HuH-7.5 (cell line): ENCODE measurements at regions not wholly inside any gene's neighbourhood (a gene's known extent, or its start where the extent isn't known, plus 50 kb on each side); places are given as distances from the start of the nearest gene placed in this dataset.

ENCODE experiments used
- DNase-seq: peaks from one replicate; pipeline ENCODE4 v3.0.0; 2011; ENCODE audit warnings: low spot score

- no peak for DNase-seq
These were observed 372.1 kb downstream of the MTRR start for GRCh38 chr5:8241076-8241475.

GRCh38 chr5:8241558-8241957, 372.6 kb downstream of the MTRR start:
- DNase-seq = no peak

- no peak for DNase-seq
These were observed 378.3 kb downstream of the MTRR start for GRCh38 chr5:8247049-8247899.

GRCh38 chr5:8253376-8253775, 384.4 kb downstream of the MTRR start:
- DNase-seq = no peak

GRCh38 chr5:8254674-8255073, 385.7 kb downstream of the MTRR start:
- no peak for DNase-seq

- DNase-seq = no peak
These were observed 389.9 kb downstream of the MTRR start for GRCh38 chr5:8258801-8259200.

- DNase-seq = no peak
These were observed 401.3 kb downstream of the MTRR start for GRCh38 chr5:8270246-8270645.

- no peak for DNase-seq
These were observed 411.9 kb downstream of the MTRR start for GRCh38 chr5:8280711-8281363.

GRCh38 chr5:8288334-8288733, 419.4 kb downstream of the MTRR start:
- DNase-seq = no peak

GRCh38 chr5:8288897-8289516, 420.1 kb downstream of the MTRR start:
- DNase-seq = no peak

- no peak for DNase-seq
These were observed 420.8 kb downstream of the MTRR start for GRCh38 chr5:8289779-8290178.

- DNase-seq = no peak
These were observed 421.8 kb downstream of the MTRR start for GRCh38 chr5:8290721-8291120.

- no peak for DNase-seq
These were observed 422.7 kb downstream of the MTRR start for GRCh38 chr5:8291641-8292040.

- no peak for DNase-seq
These were observed 426.2 kb downstream of the MTRR start for GRCh38 chr5:8295141-8295540.

GRCh38 chr5:8299716-8300115, 430.8 kb downstream of the MTRR start:
- DNase-seq = no peak

- no peak for DNase-seq
These were observed 435.4 kb downstream of the MTRR start for GRCh38 chr5:8304341-8304740.

- DNase-seq = no peak
These were observed 437.4 kb downstream of the MTRR start for GRCh38 chr5:8306288-8306896.

- no peak for DNase-seq
These were observed 446.0 kb downstream of the MTRR start for GRCh38 chr5:8314965-8315364.

- DNase-seq = no peak
These were observed 447.8 kb downstream of the MTRR start for GRCh38 chr5:8316608-8317280.

GRCh38 chr5:8317335-8317734, 448.4 kb downstream of the MTRR start:
- no peak for DNase-seq

GRCh38 chr5:8320244-8320643, 451.3 kb downstream of the MTRR start:
- DNase-seq = no peak

GRCh38 chr5:8321272-8321671, 452.3 kb downstream of the MTRR start:
- no peak for DNase-seq
